GM23338 (cell line): ENCODE measurements at regions not wholly inside any gene's neighbourhood (a gene's known extent, or its start where the extent isn't known, plus 50 kb on each side); places are given as distances from the start of the nearest gene placed in this dataset.

ENCODE experiments used
- ATAC-seq: fragments of 200-7000 bp; cut with Tn5 transposase; 3 replicates; pipeline ENCODE4 v1.9.1; 2020
- DNase-seq: peaks from one replicate; pipeline ENCODE4 v3.0.0-alpha.2; 2015; ENCODE audit warnings: low spot score
- H2AFZ ChIP-seq: fragments of 200-600 bp; sonication (generic); 2 replicates; pipeline ENCODE4 v1.8.0; 2016; ENCODE audit warnings: antibody characterized with exemption, mild to moderate bottlenecking, moderate library complexity
- H3F3A ChIP-seq: fragments of 200-600 bp; sonication (generic); replicated peaks from 2 replicates; pipeline ENCODE4 v1.8.0; 2017; ENCODE audit warnings: antibody characterized with exemption, mixed run types, low read depth
- H3K27ac ChIP-seq: fragments of 200-600 bp; sonication (generic); 2 replicates; pipeline ENCODE4 v1.6.1; 2016; ENCODE audit warnings: low read depth
- H3K27me3 ChIP-seq: fragments of 200-600 bp; sonication (generic); 2 replicates; pipeline ENCODE4 v1.8.0; 2016; ENCODE audit warnings: mild to moderate bottlenecking, mixed run types, moderate library complexity; ENCODE audit not compliant: insufficient read depth
- H3K36me3 ChIP-seq: fragments of 200-600 bp; sonication (generic); 2 replicates; pipeline ENCODE4 v1.8.0; 2016; ENCODE audit warnings: mild to moderate bottlenecking; ENCODE audit not compliant: insufficient read depth
- H3K4me1 ChIP-seq: fragments of 200-600 bp; sonication (generic); 2 replicates; pipeline ENCODE4 v1.8.0; 2016; ENCODE audit warnings: mild to moderate bottlenecking, moderate library complexity; ENCODE audit not compliant: insufficient read depth
- H3K4me2 ChIP-seq: fragments of 200-600 bp; sonication (generic); 2 replicates; pipeline ENCODE4 v1.7.1; 2017; ENCODE audit warnings: mixed run types
- H3K4me3 ChIP-seq: fragments of 200-600 bp; sonication (generic); 2 replicates; pipeline ENCODE4 v1.6.1; 2016; ENCODE audit warnings: mixed run types
- H3K79me2 ChIP-seq: fragments of 200-600 bp; sonication (generic); replicated peaks from 2 replicates; pipeline ENCODE4 v1.8.0; 2017; ENCODE audit warnings: mild to moderate bottlenecking; ENCODE audit not compliant: insufficient read depth
- H3K9me2 ChIP-seq: fragments of 200-600 bp; sonication (generic); 2 replicates; pipeline ENCODE4 v1.8.0; 2017; ENCODE audit not compliant: insufficient read depth
- H4K20me1 ChIP-seq: fragments of 200-600 bp; sonication (generic); replicated peaks from 2 replicates; pipeline ENCODE4 v1.8.0; 2017; ENCODE audit warnings: mild to moderate bottlenecking; ENCODE audit not compliant: insufficient read depth
- H3K27ac Mint-ChIP-seq: 2 replicates; pipeline ENCODE4 v1.8.0; 2020; ENCODE audit warnings: inconsistent platforms, mild to moderate bottlenecking, moderate library complexity, mixed read lengths
- H3K27me3 Mint-ChIP-seq: 3 replicates; pipeline ENCODE4 v1.8.0; 2022; ENCODE audit warnings: low read depth, mild to moderate bottlenecking, moderate library complexity, mixed read lengths, inconsistent platforms; ENCODE audit not compliant: insufficient read depth, poor library complexity
- H3K36me3 Mint-ChIP-seq: 3 replicates; pipeline ENCODE4 v1.8.0; 2021; ENCODE audit warnings: low read depth, mild to moderate bottlenecking, inconsistent platforms, moderate library complexity, mixed read lengths
- H3K4me1 Mint-ChIP-seq: 3 replicates; pipeline ENCODE4 v1.8.0; 2020; ENCODE audit warnings: mild to moderate bottlenecking, inconsistent platforms, mixed read lengths
- H3K4me3 Mint-ChIP-seq: 3 replicates; pipeline ENCODE4 v1.8.0; 2021; ENCODE audit warnings: moderate library complexity, mild to moderate bottlenecking, inconsistent platforms, mixed read lengths
- H3K9me3 Mint-ChIP-seq: 3 replicates; pipeline ENCODE4 v1.8.0; 2020; ENCODE audit warnings: moderate library complexity, mild to moderate bottlenecking, inconsistent platforms, mixed read lengths
- CREB1 ChIP-seq: fragments of 250-450 bp; sonication (Bioruptor Pico); IDR thresholded peaks from 2 replicates; pipeline ENCODE4 v1.5.0; 2020; ENCODE audit warnings: low read depth, mild to moderate bottlenecking, moderate library complexity
- CTCF ChIP-seq, 2 experiments: fragments of 200-600 bp in 1 of 2; sonication (generic) in 1 of 2; conservative IDR thresholded peaks; 2 replicates each; pipeline versions ENCODE4 v1.5.1 to v1.6.1; 2016 to 2017; ENCODE audit warnings: antibody characterized with exemption in 2 of 2, low read depth in 2 of 2, mild to moderate bottlenecking in 2 of 2, moderate library complexity in 1 of 2
- ETS1 ChIP-seq: IDR thresholded peaks from 2 replicates; pipeline ENCODE4 v1.6.1; 2016; ENCODE audit warnings: antibody characterized with exemption
- EZH2 ChIP-seq: fragments of 200-600 bp; sonication (generic); IDR thresholded peaks from one replicate; pipeline ENCODE4 v1.8.0; 2017; ENCODE audit warnings: antibody characterized with exemption, mild to moderate bottlenecking, low read depth; ENCODE audit not compliant: unreplicated experiment
- EZH2phosphoT487 ChIP-seq: fragments of 200-600 bp; sonication (generic); IDR thresholded peaks from one replicate; pipeline ENCODE4 v1.8.1; 2018; ENCODE audit warnings: antibody characterized with exemption; ENCODE audit not compliant: unreplicated experiment
- JUNB ChIP-seq: IDR thresholded peaks from one replicate; pipeline ENCODE4 v1.6.1; 2016; ENCODE audit warnings: antibody characterized with exemption; ENCODE audit not compliant: unreplicated experiment
- NANOG ChIP-seq: IDR thresholded peaks from 2 replicates; pipeline ENCODE4 v1.6.1; 2016; ENCODE audit warnings: antibody characterized with exemption, borderline replicate concordance
- POLR2AphosphoS5 ChIP-seq: IDR thresholded peaks from 2 replicates; pipeline ENCODE4 v1.6.1; 2016; ENCODE audit warnings: antibody characterized with exemption, low read depth
- REST ChIP-seq: IDR thresholded peaks from one replicate; pipeline ENCODE4 v1.6.1; 2018; ENCODE audit warnings: antibody characterized with exemption; ENCODE audit not compliant: unreplicated experiment
- STAT1 ChIP-seq: IDR thresholded peaks from one replicate; pipeline ENCODE4 v1.6.1; 2016; ENCODE audit warnings: antibody characterized with exemption; ENCODE audit not compliant: unreplicated experiment
- ZNF114 ChIP-seq: fragments of 250-450 bp; sonication (Bioruptor Pico); IDR thresholded peaks from 2 replicates; pipeline ENCODE4 v1.5.0; 2020; ENCODE audit warnings: mild to moderate bottlenecking, moderate library complexity
- ZNF331 ChIP-seq: fragments of 250-450 bp; sonication (Bioruptor Pico); IDR thresholded peaks from 2 replicates; pipeline ENCODE4 v1.5.0; 2020; ENCODE audit warnings: low read depth, mild to moderate bottlenecking, moderate library complexity
- ZNF462 ChIP-seq: fragments of 250-450 bp; sonication (Bioruptor Pico); IDR thresholded peaks from 2 replicates; pipeline ENCODE4 v1.5.0; 2020; ENCODE audit warnings: mild to moderate bottlenecking, moderate library complexity

- no peaks in the 10 kb centered on the region for H3K27me3 ChIP-seq
- no peak overlapping the region for H3K4me2 ChIP-seq
- peaks cover 9% of the 10 kb centered on the region for H3K4me1 Mint-ChIP-seq
- H3K36me3 Mint-ChIP-seq, result no peaks in the 10 kb centered on the region; the same call in 2 of the 3 replicates
- no peak overlapping the region for H2AFZ ChIP-seq
- no peaks in the 10 kb centered on the region for H3F3A ChIP-seq
- no peaks in the 10 kb centered on the region for H3K79me2 ChIP-seq
- no peaks in the 10 kb centered on the region for H3K9me2 ChIP-seq
- no peak overlapping the region for H3K27ac ChIP-seq
- H3K4me3 ChIP-seq, result no peak overlapping the region
- DNase-seq (no peak), ATAC-seq (no peak)
- H3K4me1 ChIP-seq, result peaks cover 6% of the 10 kb centered on the region; the same call in 1 of the 2 replicates
- no peak overlapping the region for H3K27ac Mint-ChIP-seq
- H4K20me1 ChIP-seq, result no peaks in the 10 kb centered on the region
- no peaks in the 10 kb centered on the region for H3K27me3 Mint-ChIP-seq
- TF ChIP-seq CTCF (conservative IDR thresholded peaks at IDR 0.05; ENCODE audit: low read depth in 2 of 2), result no peak
- TF ChIP-seq CREB1 (CRISPR knock-in tag), result no peak
- TF ChIP-seq NANOG, result no peak
- no peak for TF ChIP-seq ETS1
- TF ChIP-seq ZNF462 (CRISPR knock-in tag), result no peak
- TF ChIP-seq ZNF331 (CRISPR knock-in tag), result no peak
- TF ChIP-seq STAT1, result no peak
- TF ChIP-seq REST, result no peak
- no peak for TF ChIP-seq JUNB
- TF ChIP-seq EZH2phosphoT487, result no peak
- TF ChIP-seq ZNF114 (CRISPR knock-in tag), result no peak
- TF ChIP-seq POLR2AphosphoS5, result no peak
- TF ChIP-seq EZH2, result no peak
- H3K9me3 Mint-ChIP-seq, result no peaks in the 10 kb centered on the region; the same call in 2 of the 3 replicates
- no peaks in the 10 kb centered on the region for H3K36me3 ChIP-seq
- no peak overlapping the region for H3K4me3 Mint-ChIP-seq
Observed at GRCh38 chr14:28653521-28653920, 113.1 kb upstream of the FOXG1 start.
